Renal cortical epithelial cell (primary cell): ENCODE measurements at regions not wholly inside any gene's neighbourhood (a gene's known extent, or its start where the extent isn't known, plus 50 kb on each side); places are given as distances from the start of the nearest gene placed in this dataset.
"Not testable (repeated sequence)": the region's sequence is repeated elsewhere in the genome, so short reads cannot be mapped to it uniquely, and the experiment has no call there.

Source experiments
- DNase-seq: peaks from one replicate; pipeline ENCODE4 v3.0.0-alpha.2; 2011; ENCODE audit warnings: low read depth

GRCh38 chr10:86579883-86580520 lies 58.4 kb upstream of the WAPL start:
- no peak for DNase-seq

DNA sequence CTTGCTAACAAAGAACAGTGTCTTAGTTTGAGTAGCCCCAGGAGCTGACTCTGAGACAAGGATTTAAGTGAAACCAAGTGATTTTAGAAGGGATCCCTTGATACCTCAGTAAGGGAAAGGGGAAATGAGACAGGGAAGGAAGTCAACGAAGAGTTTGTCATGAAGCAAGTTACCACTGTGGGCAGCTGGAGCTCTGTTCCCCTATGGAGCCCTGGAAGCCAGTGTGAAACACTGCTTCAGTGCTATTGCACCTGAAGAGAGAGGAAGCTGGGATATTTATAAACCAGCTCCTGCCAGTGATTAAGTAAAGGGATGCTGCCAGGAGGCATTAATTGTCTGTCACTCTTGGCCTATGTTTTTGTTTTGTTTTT lies 58.9 kb upstream of the WAPL start:
- no peak for DNase-seq

- DNase-seq, result no peak
Measured at GRCh38 chr10:86583983-86584382, 62.4 kb upstream of the WAPL start.

GRCh38 chr10:86585037-86585929 lies 63.7 kb upstream of the WAPL start:
- DNase-seq, result peak; percentile 39

- DNase-seq, result no peak
Measured at GRCh38 chr10:86586516-86586915, 64.9 kb upstream of the WAPL start.

- DNase-seq, result not testable (repeated sequence)
Measured at GRCh38 chr10:86588781-86589180, 65.6 kb upstream of the OPN4 start.

- no peak for DNase-seq
Measured at GRCh38 chr10:86591436-86591835, 62.9 kb upstream of the OPN4 start.

DNA sequence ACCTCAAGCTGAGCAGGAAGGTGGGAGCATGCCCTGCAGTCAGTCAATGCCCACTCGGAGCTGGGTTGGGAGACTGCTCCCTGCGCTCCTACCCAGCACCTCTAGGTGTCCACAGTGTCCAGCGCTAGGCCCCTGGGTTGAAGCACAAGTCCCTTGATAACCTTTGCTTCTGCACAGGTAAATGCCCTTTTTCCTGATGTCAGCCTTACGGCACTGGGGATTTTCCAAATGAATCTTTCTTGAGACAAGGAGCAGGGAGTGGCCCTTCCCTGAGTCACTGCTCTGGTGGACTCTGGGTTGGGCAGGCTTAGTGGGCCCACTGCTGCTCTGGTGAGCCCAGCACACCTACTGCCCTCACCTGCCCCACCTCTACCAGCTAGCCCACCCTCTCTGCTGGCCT lies 61.9 kb upstream of the OPN4 start:
- DNase-seq, result no peak

DNA sequence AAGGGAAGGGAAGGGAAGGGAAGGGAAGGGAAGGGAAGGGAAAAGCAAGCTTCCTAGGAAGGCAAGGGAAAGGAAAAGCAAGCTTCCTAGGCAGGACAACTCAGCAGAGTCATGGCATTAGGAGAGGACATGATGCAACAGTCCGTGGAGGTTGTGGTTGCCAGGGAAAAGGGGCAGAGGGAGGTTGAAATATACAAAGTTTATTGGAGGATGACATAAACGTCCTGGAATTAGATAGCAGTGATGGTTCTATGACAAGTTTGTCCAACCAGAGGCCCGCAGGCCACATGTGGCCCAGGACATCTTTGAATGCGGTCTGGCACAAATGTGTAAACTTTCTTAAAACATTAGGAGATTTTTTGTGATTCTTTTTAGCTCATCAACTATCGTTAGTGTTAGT lies 59.8 kb upstream of the OPN4 start:
- peak; percentile 37 for DNase-seq

- no peak for DNase-seq
Measured at GRCh38 chr10:86595496-86595895, 58.9 kb upstream of the OPN4 start.

DNA sequence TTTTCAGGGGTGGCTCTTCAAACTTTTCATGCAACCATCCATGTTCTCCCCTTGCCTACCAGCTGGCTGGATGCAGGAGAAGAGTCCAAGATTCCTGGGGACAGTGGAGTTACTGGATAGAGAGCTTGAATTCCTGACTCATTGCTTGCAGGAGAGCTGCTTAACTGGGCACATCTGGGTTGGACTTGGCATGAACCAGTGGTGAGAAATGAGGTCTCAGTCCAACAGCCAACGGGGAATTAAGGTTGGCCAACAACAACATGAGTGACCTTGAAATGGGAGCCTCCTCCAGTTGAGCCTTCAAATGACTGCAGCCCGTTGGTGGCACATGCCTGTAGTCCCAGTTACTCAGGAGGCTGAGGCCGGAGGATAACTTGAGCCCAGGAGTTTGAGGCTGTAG lies 58.1 kb upstream of the OPN4 start:
- no peak for DNase-seq

DNA sequence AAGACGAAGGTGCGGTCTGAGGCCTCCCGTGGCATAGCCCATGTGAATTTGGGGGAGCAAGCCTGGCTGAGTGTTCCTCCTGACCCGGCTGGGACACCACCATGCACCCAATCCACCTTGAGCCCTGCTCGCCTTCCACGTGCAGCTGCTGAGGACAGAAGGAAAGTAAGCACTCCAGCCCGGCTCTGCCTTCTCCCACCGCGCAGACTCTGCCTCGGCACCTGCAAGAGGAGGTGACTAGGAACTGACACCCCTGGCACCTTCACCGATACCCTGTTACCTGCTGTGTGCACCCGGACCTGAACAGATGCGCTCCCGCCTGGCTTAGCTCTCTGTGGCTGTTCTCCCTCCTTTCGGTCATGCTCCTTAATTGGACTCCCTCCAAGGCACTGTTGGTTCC lies 57.0 kb upstream of the OPN4 start:
- no peak for DNase-seq

GRCh38 chr10:86598151-86598550 lies 56.2 kb upstream of the OPN4 start:
- DNase-seq, result no peak

- no peak for DNase-seq
Measured at GRCh38 chr10:86599041-86599440, 55.3 kb upstream of the OPN4 start.

GRCh38 chr10:86599729-86600128 lies 54.6 kb upstream of the OPN4 start:
- no peak for DNase-seq

GRCh38 chr10:86600296-86600695 lies 54.1 kb upstream of the OPN4 start:
- no peak for DNase-seq

- no peak for DNase-seq
Measured at GRCh38 chr10:86601956-86602602, 52.3 kb upstream of the OPN4 start.

DNA sequence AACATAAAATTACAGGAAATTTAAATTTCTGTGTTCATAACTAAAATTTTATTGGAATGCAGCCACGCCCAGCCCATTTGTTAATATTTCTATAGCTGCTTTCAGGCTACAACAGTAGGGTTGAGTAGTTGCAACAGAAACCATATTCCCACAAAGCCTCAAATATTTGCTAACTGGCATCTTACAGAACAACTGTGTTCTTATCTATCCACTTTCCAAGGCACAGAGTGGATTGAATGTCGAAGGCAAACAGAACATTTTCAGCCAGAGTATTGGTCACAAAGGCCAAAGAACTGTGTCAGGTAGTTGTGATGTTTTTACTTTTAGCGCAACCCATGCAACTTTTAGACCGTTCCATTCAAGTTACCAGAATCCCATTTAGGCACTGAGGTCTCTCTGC lies 51.1 kb upstream of the OPN4 start:
- no peak for DNase-seq
